ENCODE measurements at regions not wholly inside any gene's neighbourhood (a gene's known extent, or its start where the extent isn't known, plus 50 kb on each side); places are given as distances from the start of the nearest gene placed in this dataset.
"Not testable (repeated sequence)": the region's sequence is repeated elsewhere in the genome, so short reads cannot be mapped to it uniquely, and the experiment has no call there.

- DNase-seq: no peak
Observed at GRCh38 chr2:105567996-105568494, 169.2 kb upstream of the FHL2 start.

- no peak for DNase-seq
Observed at GRCh38 chr2:105563000-105563719, 164.3 kb upstream of the FHL2 start.

GRCh38 chr2:105561401-105561800 is 162.6 kb upstream of the FHL2 start:
- DNase-seq: no peak

GRCh38 chr2:105560157-105560556 is 161.3 kb upstream of the FHL2 start:
- no peak for DNase-seq

- DNase-seq: no peak
Observed at GRCh38 chr2:105557021-105557920, 158.4 kb upstream of the FHL2 start.

GRCh38 chr2:105556366-105556765 is 157.5 kb upstream of the FHL2 start:
- DNase-seq: no peak

GRCh38 chr2:105554235-105554634 is 155.4 kb upstream of the FHL2 start:
- no peak for DNase-seq

- no peak for DNase-seq
Observed at GRCh38 chr2:105553538-105554196, 154.8 kb upstream of the FHL2 start.

GRCh38 chr2:105546628-105546974 is 147.8 kb upstream of the FHL2 start:
- DNase-seq: no peak

GRCh38 chr2:105545730-105546627 is 147.1 kb upstream of the FHL2 start:
- no peak for DNase-seq

- DNase-seq: no peak
Observed at GRCh38 chr2:105544591-105545377, 145.9 kb upstream of the FHL2 start.

GRCh38 chr2:105541189-105542050 is 142.6 kb upstream of the FHL2 start:
- no peak for DNase-seq

- no peak for DNase-seq
Observed at GRCh38 chr2:105540642-105541041, 141.8 kb upstream of the FHL2 start.

- DNase-seq: no peak
Observed at GRCh38 chr2:105539331-105539730, 140.5 kb upstream of the FHL2 start.

GRCh38 chr2:105538840-105539239 is 140.0 kb upstream of the FHL2 start:
- no peak for DNase-seq

- no peak for DNase-seq
Observed at GRCh38 chr2:105537920-105538319, 139.1 kb upstream of the FHL2 start.

GRCh38 chr2:105537466-105537865 is 138.6 kb upstream of the FHL2 start:
- no peak for DNase-seq

GRCh38 chr2:105536175-105536574 is 137.3 kb upstream of the FHL2 start:
- no peak for DNase-seq

- DNase-seq: not testable (repeated sequence)
Observed at GRCh38 chr2:105529258-105529657, 130.4 kb upstream of the FHL2 start.

Measured in NCI-H1436 treated with DMSO at 0.1 percent for 48 hours (cell line).